Inferior parietal cortex (tissue), 1 donor: ENCODE measurements at regions not wholly inside any gene's neighbourhood (a gene's known extent, or its start where the extent isn't known, plus 50 kb on each side); places are given as distances from the start of the nearest gene placed in this dataset.

Experiments
- DNase-seq: peaks from one replicate; pipeline ENCODE4 v3.0.0-alpha.2; 2016; ENCODE audit errors: extremely low spot score

GRCh38 chr7:371119-371778 is 81.3 kb downstream of the FOXL3 start:
- no peak for DNase-seq

GRCh38 chr7:371779-372545 is 82.0 kb downstream of the FOXL3 start:
- DNase-seq = no peak

- DNase-seq = no peak
These were observed 82.6 kb downstream of the FOXL3 start for GRCh38 chr7:372546-372931.

GRCh38 chr7:372932-373791 is 83.2 kb downstream of the FOXL3 start:
- DNase-seq = no peak

- no peak for DNase-seq
These were observed 84.1 kb downstream of the FOXL3 start for GRCh38 chr7:373818-374705.

GRCh38 chr7:374706-375311 is 84.8 kb downstream of the FOXL3 start:
- DNase-seq = no peak

- DNase-seq = no peak
These were observed 85.4 kb downstream of the FOXL3 start for GRCh38 chr7:375321-375831.

- DNase-seq = no peak
These were observed 85.9 kb downstream of the FOXL3 start for GRCh38 chr7:375901-376305.

GRCh38 chr7:376306-377079 is 86.5 kb downstream of the FOXL3 start:
- no peak for DNase-seq

GRCh38 chr7:377080-378040 is 87.4 kb downstream of the FOXL3 start:
- DNase-seq = no peak

GRCh38 chr7:378041-378420 is 88.1 kb downstream of the FOXL3 start:
- no peak for DNase-seq

- DNase-seq = no peak
These were observed 88.8 kb downstream of the FOXL3 start for GRCh38 chr7:378551-379455.

- no peak for DNase-seq
These were observed 89.6 kb downstream of the FOXL3 start for GRCh38 chr7:379456-380138.

- no peak for DNase-seq
These were observed 90.1 kb downstream of the FOXL3 start for GRCh38 chr7:380139-380485.

GRCh38 chr7:380711-381210 is 90.8 kb downstream of the FOXL3 start:
- no peak for DNase-seq

- no peak for DNase-seq
These were observed 91.5 kb downstream of the FOXL3 start for GRCh38 chr7:381211-382042.
